WTC11 (cell line): ENCODE measurements at regions not wholly inside any gene's neighbourhood (a gene's known extent, or its start where the extent isn't known, plus 50 kb on each side); places are given as distances from the start of the nearest gene placed in this dataset.

Source experiments
- ATAC-seq: fragments of 200-7000 bp; cut with Tn5 transposase; 2 replicates; pipeline ENCODE4 v1.10.0; 2021; ENCODE audit warnings: mild to moderate bottlenecking, moderate library complexity
- CTCF ChIA-PET: fragments of 300-600 bp; sonication (Branson Sonifier 250); formaldehyde crosslinking; loops from one replicate; lab custom pipeline; 2021; ENCODE audit warnings: antibody characterized with exemption; lab: Charles Lee
- POLR2A ChIA-PET: fragments of 350-600 bp; sonication (Branson Sonifier 250); formaldehyde crosslinking; loops from one replicate; lab custom pipeline; 2021; ENCODE audit warnings: antibody characterized with exemption; lab: Charles Lee
- DNase-seq: peaks from one replicate; pipeline ENCODE4 v3.0.0; 2021; ENCODE audit warnings: low spot score
- H3K27ac Mint-ChIP-seq: 2 replicates; pipeline ENCODE4 v1.8.0; 2021; ENCODE audit warnings: mixed read lengths
- H3K27me3 Mint-ChIP-seq: 2 replicates; pipeline ENCODE4 v1.8.0; 2021; ENCODE audit warnings: low read depth, mild to moderate bottlenecking, moderate library complexity, mixed read lengths
- H3K36me3 Mint-ChIP-seq: 2 replicates; pipeline ENCODE4 v1.8.0; 2021; ENCODE audit warnings: mixed read lengths
- H3K4me1 Mint-ChIP-seq: 2 replicates; pipeline ENCODE4 v1.8.0; 2022; ENCODE audit warnings: mixed read lengths
- H3K4me3 Mint-ChIP-seq: 2 replicates; pipeline ENCODE4 v1.8.0; 2021; ENCODE audit warnings: mild to moderate bottlenecking, moderate library complexity, mixed read lengths
- H3K9me3 Mint-ChIP-seq: 2 replicates; pipeline ENCODE4 v1.8.0; 2021; ENCODE audit warnings: mixed read lengths
- ATF1 ChIP-seq: sonication (generic); formaldehyde crosslinking; IDR thresholded peaks from 2 replicates; pipeline ENCODE4 v1.8.1; 2023; ENCODE audit warnings: mild to moderate bottlenecking, moderate library complexity, missing genetic modification reagents
- E2F5 ChIP-seq: sonication (generic); formaldehyde crosslinking; IDR thresholded peaks from 2 replicates; pipeline ENCODE4 v1.8.1; 2022; ENCODE audit warnings: mild to moderate bottlenecking, moderate library complexity, missing genetic modification reagents
- FOXP1 ChIP-seq: sonication (generic); formaldehyde crosslinking; IDR thresholded peaks from 2 replicates; pipeline ENCODE4 v1.8.0; 2022; ENCODE audit warnings: missing genetic modification reagents, mild to moderate bottlenecking, moderate library complexity, borderline replicate concordance
- GRHL2 ChIP-seq: fragments of 250-450 bp; sonication (Bioruptor Pico); IDR thresholded peaks from 2 replicates; pipeline ENCODE4 v1.8.0; 2022; ENCODE audit warnings: mild to moderate bottlenecking, moderate library complexity; ENCODE audit not compliant: insufficient replicate concordance, severe bottlenecking
- IRF2 ChIP-seq: sonication (generic); formaldehyde crosslinking; IDR thresholded peaks from 2 replicates; pipeline ENCODE4 v1.8.0; 2022; ENCODE audit warnings: low read depth, missing genetic modification reagents, borderline replicate concordance
- JUN ChIP-seq: sonication (generic); formaldehyde crosslinking; IDR thresholded peaks from 2 replicates; pipeline ENCODE4 v1.8.0; 2023; ENCODE audit warnings: mild to moderate bottlenecking, missing genetic modification reagents
- MXD4 ChIP-seq: fragments of 250-450 bp; sonication (Bioruptor Pico); IDR thresholded peaks from 2 replicates; pipeline ENCODE4 v1.8.0; 2021; ENCODE audit warnings: mild to moderate bottlenecking, moderate library complexity, borderline replicate concordance
- NR1H2 ChIP-seq: sonication (generic); formaldehyde crosslinking; IDR thresholded peaks from 2 replicates; pipeline ENCODE4 v1.9.0; 2021; ENCODE audit warnings: mild to moderate bottlenecking, moderate library complexity, missing genetic modification reagents
- PRRX2 ChIP-seq: fragments of 250-450 bp; sonication (Bioruptor Pico); IDR thresholded peaks from 2 replicates; pipeline ENCODE4 v1.8.0; 2021; ENCODE audit warnings: mild to moderate bottlenecking
- SMAD4 ChIP-seq: sonication (generic); formaldehyde crosslinking; IDR thresholded peaks from 2 replicates; pipeline ENCODE4 v1.8.0; 2022; ENCODE audit warnings: mild to moderate bottlenecking, missing genetic modification reagents
- STAT6 ChIP-seq: sonication (generic); formaldehyde crosslinking; conservative IDR thresholded peaks from 2 replicates; pipeline ENCODE4 v1.8.1; 2023; ENCODE audit warnings: mild to moderate bottlenecking, low read depth, missing genetic modification reagents, moderate library complexity
- TCF7 ChIP-seq: sonication (generic); formaldehyde crosslinking; IDR thresholded peaks from 2 replicates; pipeline ENCODE4 v1.8.0; 2022; ENCODE audit warnings: mild to moderate bottlenecking, low read depth, missing genetic modification reagents, moderate library complexity
- TEAD4 ChIP-seq: sonication (generic); formaldehyde crosslinking; IDR thresholded peaks from 2 replicates; pipeline ENCODE4 v1.8.0; 2022; ENCODE audit warnings: mild to moderate bottlenecking, missing genetic modification reagents
- ZNF219 ChIP-seq: sonication (generic); formaldehyde crosslinking; IDR thresholded peaks from 2 replicates; pipeline ENCODE4 v1.8.0; 2023; ENCODE audit warnings: missing genetic modification reagents, mild to moderate bottlenecking, borderline replicate concordance
- ZNF416 ChIP-seq: fragments of 250-450 bp; sonication (Bioruptor Pico); IDR thresholded peaks from 2 replicates; pipeline ENCODE4 v1.9.0; 2021; ENCODE audit warnings: mild to moderate bottlenecking, inconsistent platforms
- ZNF423 ChIP-seq: fragments of 250-450 bp; sonication (Bioruptor Pico); IDR thresholded peaks from 2 replicates; pipeline ENCODE4 v2.1.2; 2022; ENCODE audit warnings: mild to moderate bottlenecking, moderate library complexity
- TF ChIP-seq, protein P1 (sequence below): fragments of 250-450 bp; sonication (Bioruptor Pico); IDR thresholded peaks from 2 replicates; pipeline ENCODE4 v1.9.0; 2021; ENCODE audit warnings: mild to moderate bottlenecking
- TF ChIP-seq, protein P2 (sequence below): fragments of 250-450 bp; sonication (Bioruptor Pico); IDR thresholded peaks from 2 replicates; pipeline ENCODE4 v1.9.0; 2021; ENCODE audit warnings: mild to moderate bottlenecking, borderline replicate concordance

DNA sequence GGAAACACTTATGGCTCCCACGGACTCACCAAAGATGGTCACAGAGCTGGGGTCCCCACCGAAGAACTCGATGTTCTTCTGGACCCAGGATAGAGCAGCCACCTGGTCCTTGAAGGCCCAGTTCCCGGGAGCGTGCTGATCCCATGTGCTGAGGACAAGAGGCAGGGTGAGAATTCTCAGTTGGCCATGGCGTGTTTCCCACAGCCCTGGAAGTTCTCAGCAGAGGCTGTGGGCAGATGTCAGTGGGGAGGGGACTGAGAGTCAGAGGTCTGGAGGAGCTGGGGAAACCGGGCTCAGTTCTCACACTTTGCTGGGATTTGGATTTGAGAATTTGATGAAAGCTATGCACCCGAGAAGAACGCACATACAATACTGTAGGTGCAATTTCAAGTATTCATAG lies 193.3 kb downstream of the BCR start:
- no peak overlapping the region for H3K27ac Mint-ChIP-seq
- DNase-seq, result no peak
- no peak for ATAC-seq
- no peaks in the 10 kb centered on the region for H3K36me3 Mint-ChIP-seq
- H3K27me3 Mint-ChIP-seq, result peaks cover 83% of the 10 kb centered on the region
- H3K4me1 Mint-ChIP-seq, result no peaks in the 10 kb centered on the region
- ChIA-PET POLR2A (interaction anchor here (0.6 kb wide), 1 partner anchor 209 kb away, joined by 5 read pairs; no protein-coding TSS in a partner anchor), CTCF (interaction anchor here (0.6 to 4.7 kb wide), 3 partner anchors 12 to 218 kb away, joined by 3 to 41 read pairs (median 3); no protein-coding TSS in a partner anchor)
- H3K9me3 Mint-ChIP-seq, result no peaks in the 10 kb centered on the region
- TF ChIP-seq, protein P1, sequence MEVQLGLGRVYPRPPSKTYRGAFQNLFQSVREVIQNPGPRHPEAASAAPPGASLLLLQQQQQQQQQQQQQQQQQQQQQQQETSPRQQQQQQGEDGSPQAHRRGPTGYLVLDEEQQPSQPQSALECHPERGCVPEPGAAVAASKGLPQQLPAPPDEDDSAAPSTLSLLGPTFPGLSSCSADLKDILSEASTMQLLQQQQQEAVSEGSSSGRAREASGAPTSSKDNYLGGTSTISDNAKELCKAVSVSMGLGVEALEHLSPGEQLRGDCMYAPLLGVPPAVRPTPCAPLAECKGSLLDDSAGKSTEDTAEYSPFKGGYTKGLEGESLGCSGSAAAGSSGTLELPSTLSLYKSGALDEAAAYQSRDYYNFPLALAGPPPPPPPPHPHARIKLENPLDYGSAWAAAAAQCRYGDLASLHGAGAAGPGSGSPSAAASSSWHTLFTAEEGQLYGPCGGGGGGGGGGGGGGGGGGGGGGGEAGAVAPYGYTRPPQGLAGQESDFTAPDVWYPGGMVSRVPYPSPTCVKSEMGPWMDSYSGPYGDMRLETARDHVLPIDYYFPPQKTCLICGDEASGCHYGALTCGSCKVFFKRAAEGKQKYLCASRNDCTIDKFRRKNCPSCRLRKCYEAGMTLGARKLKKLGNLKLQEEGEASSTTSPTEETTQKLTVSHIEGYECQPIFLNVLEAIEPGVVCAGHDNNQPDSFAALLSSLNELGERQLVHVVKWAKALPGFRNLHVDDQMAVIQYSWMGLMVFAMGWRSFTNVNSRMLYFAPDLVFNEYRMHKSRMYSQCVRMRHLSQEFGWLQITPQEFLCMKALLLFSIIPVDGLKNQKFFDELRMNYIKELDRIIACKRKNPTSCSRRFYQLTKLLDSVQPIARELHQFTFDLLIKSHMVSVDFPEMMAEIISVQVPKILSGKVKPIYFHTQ (CRISPR knock-in tag), result no peak
- TF ChIP-seq SMAD4 (CRISPR knock-in tag), result no peak
- TF ChIP-seq, protein P2, sequence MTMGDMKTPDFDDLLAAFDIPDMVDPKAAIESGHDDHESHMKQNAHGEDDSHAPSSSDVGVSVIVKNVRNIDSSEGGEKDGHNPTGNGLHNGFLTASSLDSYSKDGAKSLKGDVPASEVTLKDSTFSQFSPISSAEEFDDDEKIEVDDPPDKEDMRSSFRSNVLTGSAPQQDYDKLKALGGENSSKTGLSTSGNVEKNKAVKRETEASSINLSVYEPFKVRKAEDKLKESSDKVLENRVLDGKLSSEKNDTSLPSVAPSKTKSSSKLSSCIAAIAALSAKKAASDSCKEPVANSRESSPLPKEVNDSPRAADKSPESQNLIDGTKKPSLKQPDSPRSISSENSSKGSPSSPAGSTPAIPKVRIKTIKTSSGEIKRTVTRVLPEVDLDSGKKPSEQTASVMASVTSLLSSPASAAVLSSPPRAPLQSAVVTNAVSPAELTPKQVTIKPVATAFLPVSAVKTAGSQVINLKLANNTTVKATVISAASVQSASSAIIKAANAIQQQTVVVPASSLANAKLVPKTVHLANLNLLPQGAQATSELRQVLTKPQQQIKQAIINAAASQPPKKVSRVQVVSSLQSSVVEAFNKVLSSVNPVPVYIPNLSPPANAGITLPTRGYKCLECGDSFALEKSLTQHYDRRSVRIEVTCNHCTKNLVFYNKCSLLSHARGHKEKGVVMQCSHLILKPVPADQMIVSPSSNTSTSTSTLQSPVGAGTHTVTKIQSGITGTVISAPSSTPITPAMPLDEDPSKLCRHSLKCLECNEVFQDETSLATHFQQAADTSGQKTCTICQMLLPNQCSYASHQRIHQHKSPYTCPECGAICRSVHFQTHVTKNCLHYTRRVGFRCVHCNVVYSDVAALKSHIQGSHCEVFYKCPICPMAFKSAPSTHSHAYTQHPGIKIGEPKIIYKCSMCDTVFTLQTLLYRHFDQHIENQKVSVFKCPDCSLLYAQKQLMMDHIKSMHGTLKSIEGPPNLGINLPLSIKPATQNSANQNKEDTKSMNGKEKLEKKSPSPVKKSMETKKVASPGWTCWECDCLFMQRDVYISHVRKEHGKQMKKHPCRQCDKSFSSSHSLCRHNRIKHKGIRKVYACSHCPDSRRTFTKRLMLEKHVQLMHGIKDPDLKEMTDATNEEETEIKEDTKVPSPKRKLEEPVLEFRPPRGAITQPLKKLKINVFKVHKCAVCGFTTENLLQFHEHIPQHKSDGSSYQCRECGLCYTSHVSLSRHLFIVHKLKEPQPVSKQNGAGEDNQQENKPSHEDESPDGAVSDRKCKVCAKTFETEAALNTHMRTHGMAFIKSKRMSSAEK, result no peak
- no peak for TF ChIP-seq ATF1 (CRISPR knock-in tag)
- TF ChIP-seq TCF7 (CRISPR knock-in tag), result no peak
- no peak for TF ChIP-seq FOXP1 (CRISPR knock-in tag)
- H3K4me3 Mint-ChIP-seq, result no peak overlapping the region

- H3K4me3 Mint-ChIP-seq, result no peak overlapping the region
- TF ChIP-seq TEAD4 (CRISPR knock-in tag) (no peak), IRF2 (CRISPR knock-in tag) (no peak), NR1H2 (no peak), PRRX2 (no peak), JUN (CRISPR knock-in tag) (no peak), E2F5 (CRISPR knock-in tag) (no peak), ZNF423 (CRISPR knock-in tag) (no peak), MXD4 (no peak), ZNF416 (no peak), ZNF219 (CRISPR knock-in tag) (no peak), GRHL2 (CRISPR knock-in tag) (no peak), STAT6 (CRISPR knock-in tag) (no peak)
- TF ChIP-seq, all 79 proteins: peak for 0
- Mint-ChIP-seq H3K36me3 (no peaks in the 10 kb centered on the region; the same call in 1 of the 2 replicates), H3K4me1 (peaks cover 22% of the 10 kb centered on the region), H3K9me3 (peaks cover 4% of the 10 kb centered on the region; the same call in 1 of the 2 replicates), H3K27ac (no peak overlapping the region), H3K27me3 (peaks cover 88% of the 10 kb centered on the region)
- CTCF ChIA-PET, result interaction anchor here (0.7 to 1.2 kb wide), 3 partner anchors 16 to 221 kb away, joined by 3 to 5 read pairs (median 4); no protein-coding TSS in a partner anchor
- no peak for ATAC-seq
- DNase-seq, result no peak
- POLR2A ChIA-PET, result no interaction called here
These were observed 189.9 kb downstream of the BCR start for GRCh38 chr22:23370251-23370650.
